Erythroblast (primary cell): ENCODE measurements at regions not wholly inside any gene's neighbourhood (a gene's known extent, or its start where the extent isn't known, plus 50 kb on each side); places are given as distances from the start of the nearest gene placed in this dataset.

Experiments used
- GATA1 ChIP-seq: IDR thresholded peaks from 2 replicates; pipeline ENCODE4 v1.6.1; 2011; ENCODE audit warnings: low read depth, mild to moderate bottlenecking, control low read depth, low read length, moderate library complexity
- POLR2A ChIP-seq: IDR thresholded peaks from 2 replicates; pipeline ENCODE4 v1.6.1; 2011; ENCODE audit warnings: mild to moderate bottlenecking, low read length

- no peak for TF ChIP-seq POLR2A
- TF ChIP-seq GATA1, result no peak
Measured at GRCh38 chr7:47217086-47217485, 364.8 kb downstream of the TNS3 start.
